ENCODE measurements at regions not wholly inside any gene's neighbourhood (a gene's known extent, or its start where the extent isn't known, plus 50 kb on each side); places are given as distances from the start of the nearest gene placed in this dataset.

GRCh38 chr4:115165503-115165902, 52.1 kb upstream of the NDST4 start:
- Histone ChIP-seq H3K27ac (ENCODE audit: insufficient read length, low read depth, low read length) (no peak overlapping the region), H3K9ac (ENCODE audit: extremely low read depth, insufficient read length, low read length) (no peak overlapping the region), H3K9me3 (ENCODE audit: control insufficient read depth, low read depth, low read length) (no peaks in the 10 kb centered on the region), H2BK120ac (ENCODE audit: low read depth, low read length, poor library complexity, severe bottlenecking) (no peak overlapping the region), H3K27me3 (ENCODE audit: insufficient read depth, low read length) (no peaks in the 10 kb centered on the region), H2BK20ac (ENCODE audit: low read depth, low read length, poor library complexity, severe bottlenecking) (no peak overlapping the region), H4K5ac (ENCODE audit: insufficient read length, low read depth, low read length) (no peak overlapping the region), H4K8ac (replicated peaks; ENCODE audit: insufficient read length, low read depth, low read length) (no peak overlapping the region), H3K18ac (ENCODE audit: insufficient read length, low read depth, low read length) (no peak overlapping the region), H3K4ac (ENCODE audit: low read depth, low read length) (no peak overlapping the region), H3K56ac (ENCODE audit: insufficient read length, low read depth, low read length) (no peak overlapping the region), H3K79me2 (ENCODE audit: insufficient read depth, low read length) (no peaks in the 10 kb centered on the region), H3K23ac (ENCODE audit: insufficient read length, low read depth, low read length) (no peak overlapping the region), H2AK5ac (ENCODE audit: insufficient read length, low read length) (no peak overlapping the region), H3T11ph (ENCODE audit: low read length) (no peak overlapping the region), H4K91ac (ENCODE audit: insufficient read length, low read depth, low read length) (no peak overlapping the region), H2BK15ac (ENCODE audit: low read depth, low read length) (no peak overlapping the region), H3K23me2 (ENCODE audit: insufficient read length, low read depth, low read length, poor library complexity, severe bottlenecking) (no peaks in the 10 kb centered on the region), H2BK12ac (ENCODE audit: insufficient read length, low read depth, low read length) (no peak overlapping the region), H4K20me1 (ENCODE audit: control insufficient read depth, insufficient read depth, insufficient read length) (no peaks in the 10 kb centered on the region), H3K4me2 (ENCODE audit: insufficient read depth, insufficient read length, low read length) (no peak overlapping the region), H2AFZ (ENCODE audit: low read length) (no peak overlapping the region), H3K79me1 (ENCODE audit: insufficient read depth, low read depth, low read length, poor library complexity, severe bottlenecking) (no peaks in the 10 kb centered on the region), H2BK5ac (ENCODE audit: insufficient read length, low read length) (no peak overlapping the region), H3K4me1 (ENCODE audit: insufficient read depth, low read length) (no peaks in the 10 kb centered on the region), H3K14ac (ENCODE audit: insufficient read depth, low read length) (no peak overlapping the region)
- H3K27ac Mint-ChIP-seq, result no peak overlapping the region
- H3K4me1 Mint-ChIP-seq, result peaks cover 0 to 6% of the 10 kb centered on the region in 2 experiments; a peak in 1 of 4 replicates
- no peak for TF ChIP-seq CTCF (conservative IDR thresholded peaks at IDR 0.05)
- no peaks in the 10 kb centered on the region for H3K9me3 Mint-ChIP-seq
- H3K4me3 Mint-ChIP-seq, result no peak overlapping the region
- no peak for DNase-seq
- no peaks in the 10 kb centered on the region for H3K27me3 Mint-ChIP-seq (ENCODE audit: low read depth)
- no peaks in the 10 kb centered on the region for H3K36me3 Mint-ChIP-seq (ENCODE audit: insufficient read depth in 1 of 3, low read depth in 3 of 3)
